BE2C (cell line): ENCODE measurements at regions not wholly inside any gene's neighbourhood (a gene's known extent, or its start where the extent isn't known, plus 50 kb on each side); places are given as distances from the start of the nearest gene placed in this dataset.

ENCODE experiments used
- DNase-seq: peaks from one replicate; pipeline ENCODE4 v3.0.0-alpha.2; 2020
- H3K27me3 ChIP-seq: fragments of 250-450 bp; sonication (Bioruptor Pico); 2 replicates; pipeline ENCODE4 v1.5.1; 2020; ENCODE audit warnings: mild to moderate bottlenecking
- H3K36me3 ChIP-seq: fragments of 250-450 bp; sonication (Bioruptor Pico); 2 replicates; pipeline ENCODE4 v1.5.1; 2020; ENCODE audit warnings: mild to moderate bottlenecking
- H3K4me1 ChIP-seq: fragments of 250-450 bp; sonication (Bioruptor Pico); 2 replicates; pipeline ENCODE4 v1.5.1; 2020
- H3K4me3 ChIP-seq: 2 replicates; pipeline ENCODE4 v1.5.1; 2011; ENCODE audit warnings: low read depth, low read length
- H3K9me3 ChIP-seq: fragments of 250-450 bp; sonication (Bioruptor Pico); 2 replicates; pipeline ENCODE4 v1.5.1; 2020
- TF ChIP-seq, protein P1 (sequence below): IDR thresholded peaks from 2 replicates; pipeline ENCODE4 v1.5.1; 2012; ENCODE audit warnings: mild to moderate bottlenecking, low read depth, low read length

DNA sequence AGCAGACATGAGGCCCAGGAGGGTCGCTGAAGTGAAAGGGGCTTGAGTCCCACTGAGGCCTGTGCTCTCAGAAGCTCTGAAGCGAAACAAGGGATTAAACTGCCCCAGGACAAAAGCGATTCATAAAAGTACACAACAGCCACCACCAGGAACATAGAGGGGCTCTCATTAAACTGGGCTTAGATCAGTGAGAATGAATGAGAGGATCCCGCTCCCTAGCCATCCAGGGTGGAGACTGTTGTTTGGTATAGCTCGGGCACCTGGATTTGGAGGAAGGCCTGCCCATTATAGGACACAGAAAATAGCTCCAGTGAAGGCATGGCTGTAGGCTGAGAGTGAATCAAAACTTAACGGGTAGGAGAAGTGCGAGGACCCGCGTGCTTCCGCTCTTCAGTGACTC is 91.6 kb upstream of the TAB2 start:
- no peaks in the 10 kb centered on the region for H3K36me3 ChIP-seq
- no peak for DNase-seq
- H3K4me3 ChIP-seq = no peak overlapping the region
- no peaks in the 10 kb centered on the region for H3K9me3 ChIP-seq
- TF ChIP-seq, protein P1, sequence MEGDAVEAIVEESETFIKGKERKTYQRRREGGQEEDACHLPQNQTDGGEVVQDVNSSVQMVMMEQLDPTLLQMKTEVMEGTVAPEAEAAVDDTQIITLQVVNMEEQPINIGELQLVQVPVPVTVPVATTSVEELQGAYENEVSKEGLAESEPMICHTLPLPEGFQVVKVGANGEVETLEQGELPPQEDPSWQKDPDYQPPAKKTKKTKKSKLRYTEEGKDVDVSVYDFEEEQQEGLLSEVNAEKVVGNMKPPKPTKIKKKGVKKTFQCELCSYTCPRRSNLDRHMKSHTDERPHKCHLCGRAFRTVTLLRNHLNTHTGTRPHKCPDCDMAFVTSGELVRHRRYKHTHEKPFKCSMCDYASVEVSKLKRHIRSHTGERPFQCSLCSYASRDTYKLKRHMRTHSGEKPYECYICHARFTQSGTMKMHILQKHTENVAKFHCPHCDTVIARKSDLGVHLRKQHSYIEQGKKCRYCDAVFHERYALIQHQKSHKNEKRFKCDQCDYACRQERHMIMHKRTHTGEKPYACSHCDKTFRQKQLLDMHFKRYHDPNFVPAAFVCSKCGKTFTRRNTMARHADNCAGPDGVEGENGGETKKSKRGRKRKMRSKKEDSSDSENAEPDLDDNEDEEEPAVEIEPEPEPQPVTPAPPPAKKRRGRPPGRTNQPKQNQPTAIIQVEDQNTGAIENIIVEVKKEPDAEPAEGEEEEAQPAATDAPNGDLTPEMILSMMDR = no peak
- H3K27me3 ChIP-seq = no peaks in the 10 kb centered on the region
- peaks cover 11% of the 10 kb centered on the region for H3K4me1 ChIP-seq

DNA sequence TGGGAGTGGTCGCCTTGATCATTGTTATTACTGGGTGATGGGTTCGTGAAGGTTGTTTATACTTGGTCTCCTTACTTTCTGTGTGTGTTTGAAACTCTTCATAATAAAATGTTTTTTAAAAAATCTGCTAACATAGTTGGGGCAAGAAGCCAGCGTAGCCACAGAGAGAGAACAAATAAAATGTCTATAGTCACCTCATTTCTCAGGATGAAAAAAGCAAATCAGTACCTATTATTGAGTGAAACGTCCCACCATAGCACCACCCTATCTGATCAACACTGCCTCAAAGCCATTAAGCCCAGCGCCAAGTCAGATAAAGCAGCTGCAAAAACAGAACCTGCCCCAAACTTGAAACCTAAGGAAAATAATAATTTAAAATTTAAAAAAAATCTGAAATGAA is 89.7 kb upstream of the TAB2 start:
- TF ChIP-seq, protein P1 = no peak
- no peak overlapping the region for H3K4me3 ChIP-seq
- H3K27me3 ChIP-seq = no peaks in the 10 kb centered on the region
- H3K4me1 ChIP-seq = peaks cover 11% of the 10 kb centered on the region
- no peak for DNase-seq
- H3K9me3 ChIP-seq = no peaks in the 10 kb centered on the region
- H3K36me3 ChIP-seq = no peaks in the 10 kb centered on the region

DNA sequence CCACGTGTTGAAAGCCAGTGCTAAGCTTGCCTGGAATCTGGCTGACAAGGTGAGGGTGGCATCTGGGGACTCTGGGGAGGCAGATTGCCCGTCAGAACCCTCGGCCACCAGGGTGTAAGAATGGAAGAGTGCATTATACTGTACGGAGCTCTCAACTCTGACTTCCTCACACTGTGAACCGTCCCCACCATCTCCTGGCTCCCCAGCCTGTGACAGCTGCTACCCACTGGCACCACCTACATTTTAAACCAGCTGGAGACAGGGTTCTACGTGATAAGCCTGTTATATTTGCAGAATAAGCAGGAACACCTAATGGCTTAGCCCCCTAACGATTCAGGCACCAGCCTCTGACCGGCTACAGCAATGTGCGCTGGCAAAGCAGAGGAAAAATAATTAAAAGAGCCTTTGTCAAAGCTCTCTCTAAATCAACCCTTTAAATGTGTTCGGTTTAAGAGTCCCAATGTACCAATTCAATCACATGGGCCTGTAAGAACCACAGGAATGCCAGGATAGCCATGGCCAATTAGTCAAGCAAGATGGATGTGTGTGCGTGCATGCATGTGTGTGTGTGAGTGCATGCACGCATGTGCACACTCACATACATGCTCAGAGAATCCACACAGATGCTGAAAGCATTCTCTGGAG is 89.1 kb upstream of the TAB2 start:
- Histone ChIP-seq H3K4me1 (peaks cover 18% of the 10 kb centered on the region), H3K9me3 (no peaks in the 10 kb centered on the region), H3K27me3 (no peaks in the 10 kb centered on the region), H3K36me3 (no peaks in the 10 kb centered on the region), H3K4me3 (no peak overlapping the region; the same call in 1 of the 2 replicates)
- DNase-seq = peak; percentile 28
- TF ChIP-seq, protein P1 = no peak

DNA sequence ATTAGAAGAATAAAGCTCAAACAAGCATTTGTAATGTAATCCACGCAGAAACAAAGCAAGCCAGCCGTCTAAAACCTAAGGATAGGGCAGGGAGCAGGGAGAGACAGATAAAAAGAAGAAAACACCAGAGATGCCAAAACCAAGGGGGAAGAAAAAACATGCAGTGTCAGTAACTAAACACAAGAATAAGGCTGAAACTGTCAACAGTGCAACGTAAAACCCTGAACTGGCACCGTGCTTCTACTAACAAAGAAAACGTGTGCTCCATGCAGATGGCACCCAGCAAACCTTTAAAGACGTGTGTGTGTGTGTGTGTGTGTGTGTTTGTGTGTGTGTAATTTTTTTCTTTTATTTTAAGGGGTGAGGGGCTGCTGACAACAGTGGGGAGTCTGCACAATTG is 88.4 kb upstream of the TAB2 start:
- Histone ChIP-seq H3K27me3 (no peaks in the 10 kb centered on the region), H3K9me3 (no peaks in the 10 kb centered on the region), H3K36me3 (no peaks in the 10 kb centered on the region), H3K4me3 (no peak overlapping the region), H3K4me1 (peaks cover 21% of the 10 kb centered on the region)
- TF ChIP-seq, protein P1 = no peak
- no peak for DNase-seq

DNA sequence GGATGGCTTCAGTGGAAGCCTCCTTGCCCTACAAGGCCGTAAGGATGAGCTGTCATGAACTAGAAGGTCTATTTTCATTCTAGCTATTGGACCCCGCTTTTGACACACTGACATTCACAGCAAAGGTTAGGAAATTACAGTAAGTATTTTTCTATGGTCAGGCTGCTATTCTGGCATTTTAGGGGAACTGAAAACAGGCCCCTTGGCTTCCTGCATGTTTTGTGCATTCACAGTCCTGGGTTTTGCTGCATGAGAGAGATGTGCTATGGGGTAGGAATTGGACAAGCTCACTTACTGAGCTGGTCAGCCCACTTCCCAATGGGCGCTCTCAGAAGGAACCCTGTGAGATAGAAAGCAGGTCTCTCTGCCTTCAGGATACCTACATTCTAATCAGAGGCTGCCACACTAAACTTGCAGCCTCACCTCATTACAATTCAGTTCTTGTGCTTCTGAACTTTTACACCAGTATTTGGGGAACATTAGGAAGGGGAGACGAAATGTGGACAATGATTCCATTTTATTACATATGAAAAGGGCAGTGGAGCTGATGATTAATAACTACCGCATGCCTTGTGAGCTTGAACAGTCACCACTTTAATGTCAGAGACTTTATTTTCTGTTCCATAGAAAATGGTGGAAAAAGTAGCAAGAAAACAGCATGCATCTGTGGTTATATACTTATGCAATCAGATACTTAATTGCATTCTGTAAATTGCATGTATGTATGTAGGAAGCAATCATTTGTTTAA is 86.6 kb upstream of the TAB2 start:
- no peak for DNase-seq
- no peaks in the 10 kb centered on the region for H3K9me3 ChIP-seq
- H3K4me3 ChIP-seq = no peak overlapping the region
- TF ChIP-seq, protein P1 = no peak
- H3K4me1 ChIP-seq = peaks cover 26% of the 10 kb centered on the region
- H3K36me3 ChIP-seq = no peaks in the 10 kb centered on the region
- H3K27me3 ChIP-seq = no peaks in the 10 kb centered on the region

DNA sequence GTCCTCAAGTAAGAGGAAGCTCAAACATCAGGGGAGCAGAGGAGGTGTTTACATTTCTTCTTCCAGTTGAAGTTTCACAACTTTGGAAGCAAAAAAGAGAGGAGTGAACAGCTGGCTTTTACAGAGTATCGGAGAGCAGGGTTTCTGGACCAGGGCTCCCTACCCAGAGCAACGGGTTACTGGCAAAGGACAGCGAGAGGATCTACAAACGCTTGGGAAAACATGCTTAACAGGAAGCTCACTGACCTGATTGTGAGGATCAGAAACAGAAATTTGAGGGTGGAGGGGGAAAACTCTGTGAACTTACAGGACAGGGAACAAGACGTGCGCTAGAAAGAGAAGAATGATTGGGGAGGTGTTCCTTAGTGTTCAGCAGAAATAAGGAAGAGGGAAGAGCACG is 85.7 kb upstream of the TAB2 start:
- Histone ChIP-seq H3K9me3 (no peaks in the 10 kb centered on the region), H3K36me3 (no peaks in the 10 kb centered on the region), H3K27me3 (no peaks in the 10 kb centered on the region), H3K4me1 (peaks cover 31% of the 10 kb centered on the region), H3K4me3 (no peak overlapping the region)
- no peak for DNase-seq
- TF ChIP-seq, protein P1 = no peak
